SIG-M5 treated with dmso at 0.1 percent for 504 hours (cell line): ENCODE measurements at regions not wholly inside any gene's neighbourhood (a gene's known extent, or its start where the extent isn't known, plus 50 kb on each side); places are given as distances from the start of the nearest gene placed in this dataset.

ENCODE experiments used
- DNase-seq: peaks from one replicate; lab custom pipeline; 2025; ENCODE audit not compliant: unreplicated experiment; lab: John Stamatoyannopoulos, UW

GRCh38 chr16:8519179-8519578, 71.1 kb downstream of the TMEM114 start:
- no peak for DNase-seq

GRCh38 chr16:8517280-8517679, 73.0 kb downstream of the TMEM114 start:
- DNase-seq: no peak

GRCh38 chr16:8516471-8516870, 73.8 kb downstream of the TMEM114 start:
- no peak for DNase-seq

GRCh38 chr16:8512941-8513624, 77.2 kb downstream of the TMEM114 start:
- no peak for DNase-seq

- no peak for DNase-seq
Measured at GRCh38 chr16:8511464-8511863, 78.8 kb downstream of the TMEM114 start.

GRCh38 chr16:8510160-8510559, 80.2 kb downstream of the TMEM114 start:
- DNase-seq: no peak

GRCh38 chr16:8505327-8505991, 84.9 kb downstream of the TMEM114 start:
- no peak for DNase-seq

- DNase-seq: no peak
Measured at GRCh38 chr16:8502446-8502845, 87.9 kb downstream of the TMEM114 start.

- DNase-seq: no peak
Measured at GRCh38 chr16:8500351-8500750, 90.0 kb downstream of the TMEM114 start.

- DNase-seq: no peak
Measured at GRCh38 chr16:8496364-8496763, 93.9 kb downstream of the TMEM114 start.

- DNase-seq: no peak
Measured at GRCh38 chr16:8493972-8494371, 96.3 kb downstream of the TMEM114 start.

GRCh38 chr16:8492690-8493089, 97.6 kb downstream of the TMEM114 start:
- no peak for DNase-seq

GRCh38 chr16:8489580-8489979, 100.7 kb downstream of the TMEM114 start:
- DNase-seq: no peak

GRCh38 chr16:8486985-8487384, 103.3 kb downstream of the TMEM114 start:
- DNase-seq: no peak

GRCh38 chr16:8483396-8483795, 106.9 kb downstream of the TMEM114 start:
- DNase-seq: no peak

- no peak for DNase-seq
Measured at GRCh38 chr16:8481810-8482209, 108.5 kb downstream of the TMEM114 start.

- no peak for DNase-seq
Measured at GRCh38 chr16:8476824-8477223, 113.5 kb downstream of the TMEM114 start.

GRCh38 chr16:8474587-8474986, 115.7 kb downstream of the TMEM114 start:
- DNase-seq: no peak

- DNase-seq: no peak
Measured at GRCh38 chr16:8469102-8469778, 121.1 kb downstream of the TMEM114 start.

GRCh38 chr16:8464979-8465378, 125.3 kb downstream of the TMEM114 start:
- DNase-seq: no peak

GRCh38 chr16:8459085-8459733, 131.1 kb downstream of the TMEM114 start:
- no peak for DNase-seq
